ACC112 (cell line): ENCODE measurements at regions not wholly inside any gene's neighbourhood (a gene's known extent, or its start where the extent isn't known, plus 50 kb on each side); places are given as distances from the start of the nearest gene placed in this dataset.

Experiments used
- H2AFZ ChIP-seq: fragments of 200-600 bp; sonication (generic); one replicate; pipeline ENCODE4 v1.6.0; 2017; ENCODE audit warnings: antibody characterized with exemption, low read length; ENCODE audit not compliant: unreplicated experiment
- H3K27ac ChIP-seq: fragments of 200-600 bp; sonication (generic); 2 replicates; pipeline ENCODE4 v1.5.1; 2014; ENCODE audit warnings: low read depth, mild to moderate bottlenecking, antibody characterized with exemption, low read length, moderate library complexity
- H3K27me3 ChIP-seq: fragments of 200-600 bp; sonication (generic); 2 replicates; pipeline ENCODE4 v1.6.1; 2014; ENCODE audit warnings: mild to moderate bottlenecking, antibody characterized with exemption, low read length, moderate library complexity, mixed read lengths; ENCODE audit not compliant: insufficient read depth
- H3K36me3 ChIP-seq: fragments of 200-600 bp; sonication (generic); 2 replicates; pipeline ENCODE4 v1.6.1; 2016; ENCODE audit warnings: mild to moderate bottlenecking, antibody characterized with exemption, low read length, moderate library complexity, mixed read lengths; ENCODE audit not compliant: insufficient read depth
- H3K4me1 ChIP-seq: fragments of 200-600 bp; sonication (generic); one replicate; pipeline ENCODE4 v1.6.1; 2016; ENCODE audit warnings: low read length, mixed read lengths; ENCODE audit not compliant: insufficient read depth, unreplicated experiment, control insufficient read depth
- H3K4me3 ChIP-seq: fragments of 200-600 bp; sonication (generic); 2 replicates; pipeline ENCODE4 v1.5.1; 2014; ENCODE audit warnings: mild to moderate bottlenecking, low read depth, low read length
- H3K79me2 ChIP-seq: fragments of 200-600 bp; sonication (generic); one replicate; pipeline ENCODE4 v1.6.0; 2016; ENCODE audit warnings: low read length; ENCODE audit not compliant: control insufficient read depth, unreplicated experiment, insufficient read depth

DNA sequence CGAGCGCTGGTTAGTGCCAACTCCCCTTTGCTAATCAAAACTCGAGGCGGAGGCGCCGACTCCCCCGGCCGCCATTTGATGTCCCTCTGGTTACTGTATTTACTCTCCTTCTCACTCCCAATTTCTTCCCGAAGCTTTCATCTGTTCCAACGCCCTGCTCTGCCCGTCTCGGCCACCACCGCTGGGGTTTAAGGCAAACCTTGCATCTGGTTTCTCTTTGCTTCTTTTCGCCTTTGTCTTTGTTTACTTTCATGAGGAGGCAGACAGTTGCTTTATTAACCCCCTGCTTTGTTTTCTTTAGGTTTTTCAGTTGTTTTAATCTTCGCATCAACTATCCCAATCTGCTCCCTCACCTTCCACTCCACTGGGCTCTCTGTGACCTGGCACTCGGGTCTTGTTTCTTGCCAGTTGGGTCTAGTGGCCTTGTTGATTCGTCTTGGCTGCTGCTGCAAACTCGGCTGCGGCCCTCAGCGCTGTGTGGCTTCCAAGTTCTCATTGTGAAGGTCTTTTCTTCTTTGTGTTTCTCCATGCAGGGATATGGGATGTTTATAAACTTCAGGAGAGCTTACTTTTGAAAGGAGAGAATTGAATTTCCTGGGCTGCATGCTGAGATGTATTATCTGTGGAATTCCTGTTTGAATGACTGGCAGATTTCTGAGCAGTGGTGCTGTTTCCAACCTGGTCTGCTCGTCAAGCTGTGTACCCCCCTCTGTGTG, 155.1 kb downstream of the CDC5L start:
- H3K79me2 ChIP-seq = no peaks in the 10 kb centered on the region
- H3K4me1 ChIP-seq = peaks cover 4% of the 10 kb centered on the region
- peak overlapping the region; percentile 73 for H3K4me3 ChIP-seq
- peaks cover 7% of the 10 kb centered on the region for H3K27me3 ChIP-seq
- H3K36me3 ChIP-seq = no peaks in the 10 kb centered on the region
- peak overlapping the region; percentile 98 for H2AFZ ChIP-seq
- no peak overlapping the region for H3K27ac ChIP-seq

DNA sequence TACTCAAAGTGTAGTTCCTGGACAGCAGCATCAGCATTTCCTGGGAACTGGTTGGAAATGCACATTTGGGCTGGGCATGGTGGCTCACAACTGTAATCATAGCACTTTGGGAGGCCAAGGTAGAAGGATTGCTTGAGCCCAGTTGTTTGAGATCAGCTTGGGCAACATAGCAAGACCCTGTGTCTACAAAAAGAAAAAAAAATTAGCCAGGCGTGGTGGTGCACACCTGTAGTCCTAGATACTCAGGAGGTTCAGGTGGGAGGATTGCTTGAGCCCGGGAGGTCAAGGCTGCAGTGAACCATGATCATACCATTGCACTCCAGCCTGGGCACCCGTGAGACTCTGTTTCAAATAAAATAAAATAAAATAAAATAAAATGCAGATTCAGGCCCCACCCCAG, 156.2 kb downstream of the CDC5L start:
- H3K27me3 ChIP-seq = peaks cover 9% of the 10 kb centered on the region
- H3K36me3 ChIP-seq = no peaks in the 10 kb centered on the region
- H2AFZ ChIP-seq = no peak overlapping the region
- no peak overlapping the region for H3K4me3 ChIP-seq
- H3K27ac ChIP-seq = no peak overlapping the region
- H3K4me1 ChIP-seq = peaks cover 4% of the 10 kb centered on the region
- no peaks in the 10 kb centered on the region for H3K79me2 ChIP-seq

GRCh38 chr6:44545224-44545623, 157.7 kb downstream of the CDC5L start:
- Histone ChIP-seq H3K4me3 (no peak overlapping the region), H3K36me3 (no peaks in the 10 kb centered on the region), H3K27me3 (peaks cover 19% of the 10 kb centered on the region), H2AFZ (no peak overlapping the region), H3K4me1 (peaks cover 4% of the 10 kb centered on the region), H3K79me2 (no peaks in the 10 kb centered on the region), H3K27ac (no peak overlapping the region)

DNA sequence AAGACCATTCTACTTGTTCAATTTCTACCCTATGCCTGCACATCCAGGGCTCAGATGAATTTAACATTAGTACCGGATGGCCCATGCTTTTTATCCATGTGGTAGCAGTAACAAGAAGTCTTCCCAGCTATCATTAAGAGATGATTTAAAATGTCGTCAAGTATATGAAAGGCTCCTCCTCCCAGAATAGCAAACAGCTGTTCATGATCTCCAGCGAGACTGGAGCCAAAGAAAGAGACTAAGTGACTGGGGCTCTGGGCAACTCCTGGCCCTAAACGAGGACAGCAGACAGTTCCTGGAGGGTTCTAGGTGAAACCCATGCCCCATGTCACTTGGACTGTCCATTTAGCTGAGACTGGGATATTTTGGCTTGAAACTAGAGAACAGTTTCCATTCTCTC, 160.8 kb downstream of the CDC5L start:
- Histone ChIP-seq H3K79me2 (no peaks in the 10 kb centered on the region), H2AFZ (no peak overlapping the region), H3K27me3 (peaks cover 26% of the 10 kb centered on the region), H3K36me3 (no peaks in the 10 kb centered on the region), H3K4me1 (no peaks in the 10 kb centered on the region), H3K27ac (no peak overlapping the region), H3K4me3 (no peak overlapping the region)

DNA sequence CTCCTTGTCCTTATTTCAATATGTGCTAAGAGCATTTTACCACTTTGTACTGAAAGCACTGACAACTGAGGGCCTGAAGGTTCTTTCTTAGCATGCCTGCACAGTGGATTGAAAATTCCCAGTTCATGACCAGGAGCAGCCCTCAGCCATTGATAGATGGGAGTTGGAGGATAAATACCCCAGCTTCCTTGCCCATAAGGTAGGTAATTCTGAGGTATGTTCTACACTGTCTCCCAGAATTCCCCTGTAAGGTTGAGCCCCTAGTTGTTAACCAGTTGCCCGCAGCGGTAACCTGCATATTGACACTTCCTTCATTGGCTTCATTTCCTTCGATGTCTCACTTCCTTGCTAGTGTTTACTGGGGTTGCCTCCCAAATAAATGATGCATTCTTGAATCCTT, 162.0 kb downstream of the CDC5L start:
- no peaks in the 10 kb centered on the region for H3K79me2 ChIP-seq
- H3K4me3 ChIP-seq = no peak overlapping the region
- H2AFZ ChIP-seq = no peak overlapping the region
- H3K27me3 ChIP-seq = peaks cover 26% of the 10 kb centered on the region
- H3K27ac ChIP-seq = no peak overlapping the region
- no peaks in the 10 kb centered on the region for H3K4me1 ChIP-seq
- H3K36me3 ChIP-seq = no peaks in the 10 kb centered on the region

DNA sequence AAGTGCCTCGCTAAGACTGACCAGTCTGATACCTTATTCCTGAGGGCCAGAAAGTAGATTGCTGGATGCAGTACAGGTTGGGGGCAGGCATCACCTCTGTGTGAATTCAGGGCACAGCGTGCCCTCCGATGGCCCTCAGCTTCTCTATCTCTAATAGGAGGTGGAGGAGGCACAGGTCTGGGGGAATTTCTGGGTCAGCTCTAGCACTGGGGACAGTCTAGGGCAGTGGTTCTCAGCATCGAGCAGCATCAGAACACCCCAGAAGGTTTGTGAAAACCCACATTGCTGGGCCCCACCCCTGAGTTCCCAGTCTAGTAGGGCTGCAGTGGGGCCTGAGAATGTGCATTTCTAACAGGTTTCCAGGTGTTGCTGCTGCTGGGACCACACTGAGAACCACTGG, 166.7 kb downstream of the CDC5L start:
- H3K27me3 ChIP-seq = peaks cover 15% of the 10 kb centered on the region
- H3K79me2 ChIP-seq = no peaks in the 10 kb centered on the region
- no peak overlapping the region for H3K4me3 ChIP-seq
- no peak overlapping the region for H3K27ac ChIP-seq
- no peak overlapping the region for H2AFZ ChIP-seq
- H3K36me3 ChIP-seq = no peaks in the 10 kb centered on the region
- H3K4me1 ChIP-seq = peaks cover 8% of the 10 kb centered on the region

- Histone ChIP-seq H3K27ac (no peak overlapping the region), H3K27me3 (peaks cover 9% of the 10 kb centered on the region), H3K79me2 (no peaks in the 10 kb centered on the region), H3K4me1 (peaks cover 9% of the 10 kb centered on the region), H3K4me3 (no peak overlapping the region), H2AFZ (no peak overlapping the region), H3K36me3 (no peaks in the 10 kb centered on the region)
Measured at GRCh38 chr6:44554861-44555260, 167.4 kb downstream of the CDC5L start.

DNA sequence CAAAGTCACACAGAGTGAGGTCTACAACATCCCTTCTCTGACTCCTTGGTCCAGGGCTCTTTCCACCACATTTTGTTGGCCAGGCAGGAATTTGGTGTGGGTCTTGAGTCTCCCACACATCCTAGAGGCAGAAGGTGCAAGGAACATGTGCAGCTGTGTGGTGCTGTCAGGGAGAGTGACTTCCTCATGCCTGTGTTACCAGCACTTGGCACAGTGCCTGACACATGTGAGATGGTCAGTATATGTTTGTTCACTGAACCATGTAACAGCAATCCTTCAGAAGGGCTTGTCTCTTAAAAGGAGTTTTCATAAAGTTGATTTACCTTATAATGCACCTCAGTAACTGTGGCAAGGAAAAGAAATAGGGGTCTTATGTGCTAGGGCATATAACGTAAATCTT, 168.5 kb downstream of the CDC5L start:
- Histone ChIP-seq H3K79me2 (no peaks in the 10 kb centered on the region), H3K36me3 (no peaks in the 10 kb centered on the region), H3K4me1 (peaks cover 9% of the 10 kb centered on the region), H3K4me3 (no peak overlapping the region), H2AFZ (no peak overlapping the region), H3K27ac (no peak overlapping the region), H3K27me3 (peaks cover 10% of the 10 kb centered on the region)

- peaks cover 3% of the 10 kb centered on the region; the same call in 1 of the 2 replicates for H3K27me3 ChIP-seq
- no peaks in the 10 kb centered on the region for H3K36me3 ChIP-seq
- H3K27ac ChIP-seq = no peak overlapping the region
- H3K79me2 ChIP-seq = no peaks in the 10 kb centered on the region
- H3K4me3 ChIP-seq = no peak overlapping the region
- peaks cover 9% of the 10 kb centered on the region for H3K4me1 ChIP-seq
- H2AFZ ChIP-seq = no peak overlapping the region
Measured at GRCh38 chr6:44558024-44558831, 170.7 kb downstream of the CDC5L start.

DNA sequence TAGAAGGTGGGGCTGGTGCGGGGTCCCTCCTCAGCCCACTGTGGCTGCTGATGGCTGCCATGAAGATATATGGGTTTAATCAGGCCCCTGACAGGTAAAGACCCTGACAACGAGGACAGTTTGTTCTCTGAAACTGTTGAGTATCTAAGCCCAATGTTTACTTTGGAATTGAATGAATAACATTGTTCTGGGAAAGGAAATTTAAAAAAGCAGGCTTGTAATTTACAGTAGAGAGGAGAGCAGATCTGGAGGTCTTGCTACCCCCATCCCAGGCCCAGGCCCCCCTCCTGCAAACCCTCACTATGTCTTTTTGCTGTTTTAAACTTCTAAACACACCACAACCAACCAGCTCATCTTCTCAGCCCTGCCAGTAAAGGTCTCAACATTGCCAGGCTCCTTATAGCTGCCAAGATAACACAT, 171.3 kb downstream of the CDC5L start:
- Histone ChIP-seq H3K4me3 (no peak overlapping the region), H2AFZ (no peak overlapping the region), H3K4me1 (peaks cover 9% of the 10 kb centered on the region), H3K27ac (no peak overlapping the region), H3K27me3 (peaks cover 3% of the 10 kb centered on the region; the same call in 1 of the 2 replicates), H3K79me2 (no peaks in the 10 kb centered on the region), H3K36me3 (no peaks in the 10 kb centered on the region)
